ENCODE measurements at regions not wholly inside any gene's neighbourhood (a gene's known extent, or its start where the extent isn't known, plus 50 kb on each side); places are given as distances from the start of the nearest gene placed in this dataset.
"Not testable (repeated sequence)": the region's sequence is repeated elsewhere in the genome, so short reads cannot be mapped to it uniquely, and the experiment has no call there.

DNA sequence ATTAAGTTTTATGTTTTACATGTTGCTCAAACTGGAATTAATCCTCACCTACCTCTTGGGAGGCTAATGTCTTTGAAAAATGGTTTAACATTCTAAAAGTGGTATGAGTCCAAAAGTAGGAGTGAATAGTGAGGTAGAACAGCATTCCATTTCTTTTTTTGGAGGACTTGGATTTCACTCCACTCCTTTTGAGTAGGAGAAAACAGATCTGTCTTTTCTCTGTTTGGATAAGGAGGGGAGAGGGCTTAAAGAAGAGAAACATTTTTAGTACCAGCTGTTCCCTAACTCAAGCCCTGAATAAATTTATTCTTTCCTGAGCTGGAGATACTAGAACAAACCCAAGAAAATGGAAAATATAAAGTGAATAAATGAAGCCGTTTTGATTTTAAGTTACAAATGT is 687.9 kb downstream of the MECOM start:
- DNase-seq = peak; percentile 73

GRCh38 chr3:168974617-168975403 is 688.7 kb downstream of the MECOM start:
- DNase-seq = peak; percentile 94

- no peak for DNase-seq
These were observed 689.6 kb downstream of the MECOM start for GRCh38 chr3:168973897-168974296.

DNA sequence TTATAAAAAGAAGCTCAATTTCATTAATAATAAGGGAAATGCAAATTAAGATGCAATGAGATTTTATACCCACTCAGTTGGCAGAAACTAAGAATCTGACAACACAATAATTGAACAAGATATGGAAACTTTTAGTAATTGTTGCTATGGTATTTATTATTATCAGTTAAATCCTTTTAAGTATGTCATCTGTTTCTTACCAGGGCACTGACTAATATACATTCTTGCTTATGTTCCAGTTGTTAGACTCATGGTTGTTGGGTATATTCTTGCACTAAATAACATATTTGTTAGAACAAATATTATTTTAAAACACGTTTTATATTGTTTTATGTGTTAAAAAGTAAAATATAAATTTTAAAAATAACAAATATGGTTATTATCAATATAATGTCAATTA is 690.3 kb downstream of the MECOM start:
- no peak for DNase-seq

DNA sequence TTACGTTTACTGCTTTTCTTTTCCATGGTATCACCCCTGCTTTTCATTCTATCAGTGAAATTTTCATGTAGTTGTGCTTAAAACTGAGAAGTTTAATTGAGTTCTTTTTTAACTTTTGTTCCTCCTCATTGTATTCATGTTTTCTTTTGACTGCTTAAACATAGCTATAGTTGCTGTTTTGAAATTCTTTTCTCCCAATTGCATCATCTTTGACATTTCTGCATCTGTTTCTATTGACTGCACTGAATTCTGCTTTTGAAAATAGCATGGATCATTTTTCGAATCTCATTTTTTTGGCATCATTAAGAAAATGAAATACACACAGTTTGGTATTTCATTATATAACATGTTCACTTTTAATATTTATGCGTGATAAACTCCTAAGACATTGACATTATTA is 694.9 kb downstream of the MECOM start:
- DNase-seq = no peak

DNA sequence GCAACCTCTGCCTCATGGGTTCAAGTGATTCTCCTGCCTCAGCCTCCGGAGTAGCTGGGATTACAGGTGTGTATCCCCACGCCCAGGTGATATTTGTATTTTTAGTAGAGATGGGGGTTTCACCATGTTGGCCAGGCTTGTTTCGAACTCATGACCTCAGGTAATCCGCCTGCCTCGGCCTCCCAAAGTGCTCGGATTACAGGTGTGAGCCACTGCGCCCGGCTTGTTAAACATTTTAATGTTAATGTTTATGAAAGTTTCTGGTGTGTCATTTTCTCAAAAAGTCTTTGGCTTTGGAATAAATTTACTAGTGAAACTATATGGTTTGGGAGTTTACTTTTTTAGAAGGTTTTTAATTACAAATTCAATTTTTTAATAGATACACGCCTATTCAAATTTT is 698.8 kb downstream of the MECOM start:
- DNase-seq = no peak

DNA sequence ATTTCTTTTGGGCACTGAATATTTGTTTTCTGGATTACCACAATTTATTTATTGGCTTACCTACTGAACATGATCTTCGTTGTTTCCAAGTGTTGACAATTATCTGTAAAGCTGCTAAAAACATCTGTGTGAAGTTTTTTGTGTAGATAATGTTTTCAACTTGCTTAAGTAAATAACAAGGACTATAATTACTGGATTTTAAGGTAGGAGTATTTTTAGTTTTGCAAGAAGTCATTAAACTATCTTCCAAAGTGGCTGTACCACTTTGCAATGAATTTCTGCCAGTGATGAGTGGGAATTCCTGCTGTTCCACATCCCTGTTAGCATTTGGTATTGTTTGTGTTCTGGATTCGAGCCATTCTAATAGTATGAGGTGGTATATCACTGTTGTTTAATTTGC is 702.2 kb downstream of the MECOM start:
- DNase-seq = no peak

GRCh38 chr3:168959731-168960130 is 703.8 kb downstream of the MECOM start:
- DNase-seq = no peak

- DNase-seq = no peak
These were observed 705.0 kb downstream of the MECOM start for GRCh38 chr3:168958466-168958865.

GRCh38 chr3:168956076-168956475 is 707.4 kb downstream of the MECOM start:
- DNase-seq = peak; percentile 49

DNA sequence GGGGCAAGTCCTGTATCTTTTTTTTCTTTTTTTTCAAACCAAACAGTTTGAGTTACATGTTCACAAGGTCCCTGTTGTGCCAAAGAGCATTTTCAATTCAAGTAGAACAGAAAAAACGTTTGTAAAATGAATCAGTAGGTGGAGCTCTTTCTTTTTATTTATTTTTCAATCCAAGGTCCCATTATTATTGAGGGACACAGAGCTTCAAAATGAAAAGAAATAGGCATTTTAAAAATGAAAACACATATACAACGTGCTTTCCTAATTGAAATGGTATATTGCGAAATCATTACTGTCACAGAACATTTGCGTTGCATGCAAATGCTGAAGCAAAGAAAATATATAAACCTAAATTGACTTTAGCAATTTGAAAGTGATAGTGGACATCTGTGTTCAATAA is 711.0 kb downstream of the MECOM start:
- peak; percentile 23 for DNase-seq

GRCh38 chr3:168951884-168952283 is 711.6 kb downstream of the MECOM start:
- no peak for DNase-seq

DNA sequence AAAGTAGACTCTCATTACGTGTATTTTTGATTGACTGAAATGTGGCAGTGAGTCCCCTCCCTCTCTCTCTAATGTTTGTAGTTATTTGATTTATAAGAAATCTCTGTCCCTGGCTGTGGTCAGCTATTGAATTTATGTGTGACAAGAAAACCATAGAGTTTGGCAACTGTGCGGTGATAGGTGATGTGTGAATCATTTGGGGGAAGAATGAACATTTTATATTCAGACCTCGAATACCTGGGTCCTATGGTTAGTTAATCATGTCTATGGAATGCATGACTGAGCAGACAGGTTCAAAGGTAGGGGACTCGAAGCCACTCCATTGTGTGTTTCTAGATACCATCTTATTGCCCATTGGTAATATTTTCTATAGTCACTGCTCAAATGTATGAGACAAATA is 712.1 kb downstream of the MECOM start:
- DNase-seq = no peak

DNA sequence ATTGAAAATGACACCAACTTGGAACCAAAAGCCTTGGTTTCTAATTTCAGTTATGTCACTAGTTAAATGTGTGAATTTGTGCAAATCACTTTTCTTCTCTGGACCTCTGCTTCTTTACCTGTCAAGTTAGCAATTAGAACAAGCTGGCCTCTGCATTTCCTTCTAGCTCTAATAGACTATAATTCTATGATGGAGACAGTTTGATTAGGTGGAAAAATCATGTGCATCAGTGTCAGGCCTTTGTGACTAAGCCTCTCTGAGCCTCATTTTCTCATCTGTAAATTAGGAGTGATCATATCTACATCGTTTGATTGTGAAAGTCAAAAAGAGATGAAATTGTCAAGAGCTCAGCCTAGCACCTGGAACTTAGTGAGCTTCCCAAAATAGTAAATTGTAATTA is 712.9 kb downstream of the MECOM start:
- no peak for DNase-seq

GRCh38 chr3:168939651-168940238 is 723.8 kb downstream of the MECOM start:
- DNase-seq = no peak

- no peak for DNase-seq
These were observed 729.9 kb downstream of the MECOM start for GRCh38 chr3:168933614-168934013.

DNA sequence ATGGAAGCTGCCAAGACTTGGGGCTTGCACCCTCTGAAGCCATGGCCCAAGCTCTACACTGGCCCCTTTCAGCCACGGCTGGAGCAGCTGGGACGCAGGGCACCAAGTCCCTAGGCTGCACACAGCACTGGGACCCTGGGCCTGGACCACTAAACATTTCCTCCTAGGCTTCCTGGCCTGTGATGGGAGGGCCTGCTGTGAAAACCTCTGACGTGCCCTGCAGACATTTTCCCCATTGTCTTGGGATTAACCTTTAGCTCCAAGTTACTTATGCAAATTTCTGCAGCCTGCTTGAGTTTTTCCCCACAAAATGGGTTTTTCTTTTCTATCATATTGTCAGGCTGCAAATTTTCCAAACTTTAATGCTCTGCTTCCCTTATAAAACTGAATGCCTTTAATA is 733.5 kb downstream of the MECOM start:
- DNase-seq = not testable (repeated sequence)

GRCh38 chr3:168926426-168926825 is 737.1 kb downstream of the MECOM start:
- no peak for DNase-seq

DNA sequence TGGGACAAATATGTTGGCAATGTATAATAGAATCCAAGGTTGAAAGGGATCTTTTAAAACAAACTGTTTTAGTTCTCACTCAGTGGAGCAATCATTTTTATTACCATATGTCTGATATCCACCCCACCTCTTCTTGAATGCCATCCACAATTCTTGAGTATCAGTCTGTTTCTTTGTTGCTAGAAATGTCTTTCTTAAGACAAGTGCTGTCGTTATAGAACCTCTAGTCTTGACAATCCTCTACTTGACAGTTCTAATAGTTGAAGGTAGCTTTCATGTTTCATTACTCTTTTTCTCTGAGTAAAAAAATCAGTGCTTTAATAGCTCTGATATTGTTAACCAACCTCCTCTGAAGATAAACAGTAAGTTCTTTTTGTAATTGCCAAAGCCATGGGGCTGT is 737.9 kb downstream of the MECOM start:
- DNase-seq = no peak

- DNase-seq = no peak
These were observed 748.9 kb downstream of the MECOM start for GRCh38 chr3:168914662-168915061.

- no peak for DNase-seq
These were observed 754.3 kb downstream of the MECOM start for GRCh38 chr3:168909260-168909659.

DNA sequence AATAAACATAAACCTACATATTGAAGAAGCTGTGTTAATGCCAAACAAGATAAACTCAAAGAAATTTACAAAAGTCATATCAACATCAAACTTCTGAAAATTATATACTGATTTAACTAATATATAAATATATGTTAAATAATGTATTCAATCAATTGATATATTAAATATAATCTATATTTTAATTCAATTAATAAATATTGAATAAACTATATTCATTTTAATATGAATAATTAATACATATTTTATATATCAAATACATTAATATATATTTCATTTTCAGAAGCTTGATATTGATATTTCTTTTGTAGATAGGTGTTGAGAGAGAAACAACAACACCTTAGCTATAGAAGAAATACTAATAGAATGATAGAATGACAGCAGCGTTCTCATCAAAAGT is 768.1 kb downstream of the MECOM start:
- no peak for DNase-seq

GRCh38 chr3:168894214-168894613 is 769.3 kb downstream of the MECOM start:
- DNase-seq = no peak

GRCh38 chr3:168889666-168890065 is 773.8 kb downstream of the MECOM start:
- no peak for DNase-seq

DNA sequence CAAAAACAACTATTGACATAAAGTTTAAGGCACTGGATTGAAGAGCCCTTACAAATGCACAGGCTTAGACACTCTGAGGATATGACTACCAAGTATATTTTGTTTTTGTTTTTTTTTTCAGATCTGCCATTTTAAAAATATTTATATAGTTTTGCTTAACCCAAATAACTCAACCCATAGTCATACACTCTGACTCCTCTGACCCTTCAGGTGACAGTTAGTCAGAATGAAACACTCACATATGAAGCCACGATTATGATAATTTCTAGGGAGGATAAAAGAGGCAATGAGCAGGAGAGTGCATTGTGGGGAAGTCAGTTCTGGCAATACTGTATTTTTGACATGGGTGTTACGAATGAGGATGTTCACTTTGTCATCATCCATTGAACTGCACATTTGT is 774.7 kb downstream of the MECOM start:
- DNase-seq = no peak

Measured in DMS79 treated with DMSO at 0.1 percent for 48 hours (cell line).